Spleen (tissue), 11 donors: ENCODE measurements at regions not wholly inside any gene's neighbourhood (a gene's known extent, or its start where the extent isn't known, plus 50 kb on each side); places are given as distances from the start of the nearest gene placed in this dataset.

ENCODE experiments used
- DNase-seq: peaks from one replicate; pipeline ENCODE4 v3.0.0-alpha.2; 2020
- H3K27ac ChIP-seq, 8 donors: fragments of 200-600 bp; sonication (generic) in 7 of 8; 1 replicate in 4 of 8; 2 replicates in 4 of 8; pipeline versions ENCODE4 v1.5.0 to v1.8.0; 2016 to 2021; ENCODE audit warnings: inconsistent platforms in 4 of 8, mild to moderate bottlenecking in 4 of 8, moderate library complexity in 1 of 8
- H3K27me3 ChIP-seq, 7 donors: fragments of 200-600 bp; sonication (generic) in 6 of 7; replicated peaks in 1 of 7; 1 replicate in 4 of 7; 2 replicates in 3 of 7; pipeline versions ENCODE4 v1.5.0 to v1.8.0; 2016 to 2021; ENCODE audit warnings: inconsistent platforms in 3 of 7, mild to moderate bottlenecking in 1 of 7
- H3K36me3 ChIP-seq, 6 donors: fragments of 200-600 bp; sonication (generic) in 5 of 6; 1 replicate in 4 of 6; 2 replicates in 2 of 6; pipeline versions ENCODE4 v1.5.0 to v1.8.0; 2016 to 2021; ENCODE audit warnings: inconsistent platforms in 2 of 6
- H3K4me1 ChIP-seq, 6 donors: fragments of 200-600 bp; sonication (generic) in 5 of 6; 1 replicate in 3 of 6; 2 replicates in 3 of 6; pipeline versions ENCODE4 v1.5.0 to v1.8.0; 2016 to 2021; ENCODE audit warnings: inconsistent platforms in 3 of 6
- H3K4me3 ChIP-seq, 8 donors: fragments of 200-600 bp; sonication (generic) in 7 of 8; 1 replicate in 4 of 8; 2 replicates in 4 of 8; pipeline versions ENCODE4 v1.5.0 to v1.8.0; 2016 to 2021; ENCODE audit warnings: inconsistent platforms in 4 of 8, mild to moderate bottlenecking in 4 of 8, moderate library complexity in 2 of 8
- H3K9me3 ChIP-seq, 8 donors: fragments of 200-600 bp; sonication (generic) in 7 of 8; 1 replicate in 4 of 8; 2 replicates in 4 of 8; pipeline versions ENCODE4 v1.5.0 to v1.8.0; 2016 to 2021; ENCODE audit warnings: inconsistent platforms in 4 of 8
- POLR2A ChIP-seq, 3 donors: fragments of 450-650 bp; IDR thresholded peaks; one replicate each; pipeline ENCODE4 v1.5.1; 2017; ENCODE audit warnings: antibody characterized with exemption in 3 of 3, mild to moderate bottlenecking in 1 of 3
- POLR2AphosphoS5 ChIP-seq, 3 donors: sonication (generic); formaldehyde crosslinking; IDR thresholded peaks; one replicate each; pipeline ENCODE4 v1.5.1; 2017; ENCODE audit warnings: antibody characterized with exemption in 3 of 3
- WGBS, 5 donors: extraction: QIAGEN DNeasy Blood & Tissue Kit in 3 of 5; methylation state at CpG; one replicate each; pipeline versions ENCODE4 v1.1.5 to v1.1.7; 2013 to 2018; 5-methylcytosine and 5-hydroxymethylcytosine counted together
- intact Hi-C: fragments of 100-400 bp; cut with DNase I; formaldehyde crosslinking; loops from one replicate; pipeline ENCODE4 v1.15.0; 2023; ENCODE audit warnings: low total_unique reads
- TF ChIP-seq, protein P1 (sequence below), 11 experiments: fragments of 200-600 bp in 7 of 11; fragments of 450-650 bp in 4 of 11; sonication (generic) in 4 of 11; IDR thresholded peaks in 8 of 11; conservative IDR thresholded peaks in 3 of 11; 1 replicate in 7 of 11; 2 replicates in 4 of 11; pipeline versions ENCODE4 v1.4.0 to v1.8.0; 2016 to 2021; ENCODE audit warnings: antibody characterized with exemption in 11 of 11, inconsistent platforms in 4 of 11, mild to moderate bottlenecking in 1 of 11
- donor health status: healthy with polysubstance abuse.
- donor health status: DM: no; HTN: no; CAD: no; lungs with moderate emphysema.
- donor health status: DM: no; HTN: no; CAD: no.
- donor health status: Bipolar disorder and iron deficiency.
- donor health status: healthy.
- donor health status: DM: no; HTN: no; CAD: no.
- donor health status: DM: yes; HTN: yes; CAD: no.

DNA sequence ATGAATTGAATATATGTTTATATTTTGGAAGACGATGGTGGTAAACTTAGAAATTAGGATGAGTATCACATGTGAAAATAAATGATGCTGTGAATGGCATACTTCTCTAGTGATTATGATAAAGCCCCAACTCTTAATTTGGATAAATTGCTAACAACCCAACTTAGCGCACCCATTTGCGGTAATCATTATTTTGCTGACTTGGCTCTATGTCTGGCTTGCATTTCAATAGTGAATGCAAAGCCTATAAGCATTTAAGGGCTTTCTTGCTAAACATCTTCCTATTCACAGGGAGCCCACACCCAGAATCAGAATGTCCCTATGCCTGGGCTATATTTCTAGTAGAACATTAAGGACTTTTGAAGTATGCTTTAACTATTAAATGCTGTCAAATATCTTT, 910.7 kb upstream of the FANCL start:
- H3K27ac ChIP-seq, result no peak overlapping the region
- H3K4me1 ChIP-seq, result no peaks in the 10 kb centered on the region
- DNase-seq, result no peak
- intact Hi-C loops, result no loop called here
- H3K4me3 ChIP-seq, result no peak overlapping the region
- H3K27me3 ChIP-seq, result no peaks in the 10 kb centered on the region
- 94 to 99% (median 96%) methylated on average over 3 of the region's 3 CpGs for WGBS, 5 donors
- TF ChIP-seq, protein P1, sequence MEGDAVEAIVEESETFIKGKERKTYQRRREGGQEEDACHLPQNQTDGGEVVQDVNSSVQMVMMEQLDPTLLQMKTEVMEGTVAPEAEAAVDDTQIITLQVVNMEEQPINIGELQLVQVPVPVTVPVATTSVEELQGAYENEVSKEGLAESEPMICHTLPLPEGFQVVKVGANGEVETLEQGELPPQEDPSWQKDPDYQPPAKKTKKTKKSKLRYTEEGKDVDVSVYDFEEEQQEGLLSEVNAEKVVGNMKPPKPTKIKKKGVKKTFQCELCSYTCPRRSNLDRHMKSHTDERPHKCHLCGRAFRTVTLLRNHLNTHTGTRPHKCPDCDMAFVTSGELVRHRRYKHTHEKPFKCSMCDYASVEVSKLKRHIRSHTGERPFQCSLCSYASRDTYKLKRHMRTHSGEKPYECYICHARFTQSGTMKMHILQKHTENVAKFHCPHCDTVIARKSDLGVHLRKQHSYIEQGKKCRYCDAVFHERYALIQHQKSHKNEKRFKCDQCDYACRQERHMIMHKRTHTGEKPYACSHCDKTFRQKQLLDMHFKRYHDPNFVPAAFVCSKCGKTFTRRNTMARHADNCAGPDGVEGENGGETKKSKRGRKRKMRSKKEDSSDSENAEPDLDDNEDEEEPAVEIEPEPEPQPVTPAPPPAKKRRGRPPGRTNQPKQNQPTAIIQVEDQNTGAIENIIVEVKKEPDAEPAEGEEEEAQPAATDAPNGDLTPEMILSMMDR (IDR thresholded peaks at IDR 0.05 in 8 of 11, conservative IDR thresholded peaks at IDR 0.05 in 3 of 11), result no peak
- no peak for TF ChIP-seq POLR2AphosphoS5 (IDR thresholded peaks at IDR 0.05)
- TF ChIP-seq POLR2A (IDR thresholded peaks at IDR 0.05), result no peak
- H3K9me3 ChIP-seq, result no peaks in the 10 kb centered on the region
- H3K36me3 ChIP-seq, result no peaks in the 10 kb centered on the region

DNA sequence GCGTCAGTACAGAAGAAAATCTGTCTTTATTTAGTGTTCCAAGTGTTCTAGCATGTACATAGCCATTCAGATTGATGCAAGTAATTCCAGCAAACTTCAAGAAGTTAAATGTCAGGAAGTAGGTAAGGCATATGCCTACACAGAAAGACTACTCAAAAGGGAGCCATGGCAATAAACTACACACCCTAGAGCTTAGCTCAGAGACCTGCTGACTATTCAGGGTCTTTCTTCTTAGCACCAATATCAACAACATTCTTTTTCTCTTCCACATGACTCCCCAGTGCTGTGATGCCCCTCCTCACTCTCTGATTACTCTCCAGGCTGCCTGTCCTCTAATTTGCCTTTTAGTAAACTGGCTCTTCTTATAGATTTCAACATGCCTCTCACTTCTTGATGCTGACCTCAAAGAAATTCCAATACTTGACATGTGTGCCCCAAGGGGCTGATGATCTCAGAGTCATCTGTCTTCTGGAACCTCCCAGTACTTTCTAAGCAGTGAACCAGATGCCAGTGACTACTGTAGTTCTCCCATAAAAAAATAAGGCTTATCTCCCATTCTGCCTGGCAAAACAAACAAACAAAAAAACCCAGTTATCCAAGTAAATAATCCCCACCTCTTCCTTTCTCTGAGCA, 909.2 kb upstream of the FANCL start:
- intact Hi-C loops, result no loop called here
- DNase-seq, result no peak
- 63 to 81% (median 71%) methylated on average over 1 of the region's 1 CpG for WGBS, 5 donors
- Histone ChIP-seq H3K4me1 (no peaks in the 10 kb centered on the region), H3K9me3 (no peaks in the 10 kb centered on the region), H3K36me3 (no peaks in the 10 kb centered on the region), H3K27ac (no peak overlapping the region), H3K4me3 (no peak overlapping the region), H3K27me3 (no peaks in the 10 kb centered on the region)
- TF ChIP-seq POLR2A (IDR thresholded peaks at IDR 0.05) (no peak), POLR2AphosphoS5 (IDR thresholded peaks at IDR 0.05) (no peak)
- TF ChIP-seq, protein P1 (IDR thresholded peaks at IDR 0.05 in 8 of 11, conservative IDR thresholded peaks at IDR 0.05 in 3 of 11), result no peak

DNA sequence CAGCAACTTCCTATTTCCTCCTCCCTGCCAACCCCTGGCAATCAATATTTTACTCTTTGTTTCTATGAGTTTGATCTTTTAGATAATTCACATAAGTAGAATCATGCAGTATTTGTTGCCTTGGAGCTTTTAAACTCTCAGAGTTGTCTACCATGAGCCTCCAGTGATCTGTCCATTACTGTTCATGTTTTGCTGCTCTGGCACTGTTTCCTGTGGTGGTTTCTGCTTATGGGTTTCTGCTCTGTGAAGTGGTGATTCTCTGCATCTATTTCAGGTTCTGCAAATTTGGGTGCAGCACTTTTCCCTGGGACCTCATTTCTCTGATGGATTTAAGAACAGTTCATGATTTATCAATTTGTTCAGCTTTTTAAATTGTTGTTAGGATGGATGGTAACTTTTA, 908.1 kb upstream of the FANCL start:
- no peak for TF ChIP-seq POLR2A (IDR thresholded peaks at IDR 0.05)
- TF ChIP-seq, protein P1 (IDR thresholded peaks at IDR 0.05 in 8 of 11, conservative IDR thresholded peaks at IDR 0.05 in 3 of 11), result no peak
- TF ChIP-seq POLR2AphosphoS5 (IDR thresholded peaks at IDR 0.05), result no peak
- intact Hi-C loops, result no loop called here
- Histone ChIP-seq H3K27me3 (no peaks in the 10 kb centered on the region), H3K9me3 (no peaks in the 10 kb centered on the region), H3K4me1 (no peaks in the 10 kb centered on the region), H3K36me3 (no peaks in the 10 kb centered on the region), H3K27ac (no peak overlapping the region), H3K4me3 (no peak overlapping the region)
- DNase-seq, result no peak

DNA sequence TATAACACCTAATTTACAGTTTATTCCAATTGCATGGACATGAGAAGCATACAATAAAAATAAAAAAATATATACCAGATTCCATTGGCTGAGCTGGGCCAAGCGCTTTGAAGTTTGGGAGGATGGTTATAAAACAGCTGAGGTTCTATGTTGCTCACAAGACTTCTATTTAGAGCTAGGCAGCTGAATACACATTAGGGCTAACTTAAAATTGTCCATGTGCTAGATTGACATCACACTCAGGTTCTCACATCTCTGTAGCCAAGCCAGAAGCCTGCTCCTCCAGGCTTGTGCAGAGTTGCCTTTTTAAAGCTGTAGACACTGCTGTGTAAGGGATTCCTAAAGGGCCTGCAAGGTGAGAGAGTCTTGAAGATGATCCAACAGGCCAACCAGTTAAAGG, 871.1 kb upstream of the FANCL start:
- no peaks in the 10 kb centered on the region for H3K36me3 ChIP-seq
- DNase-seq, result no peak
- H3K27me3 ChIP-seq, result no peaks in the 10 kb centered on the region
- no peaks in the 10 kb centered on the region for H3K4me1 ChIP-seq
- TF ChIP-seq POLR2AphosphoS5 (IDR thresholded peaks at IDR 0.05) (no peak), POLR2A (IDR thresholded peaks at IDR 0.05) (no peak)
- TF ChIP-seq, protein P1 (IDR thresholded peaks at IDR 0.05 in 8 of 11, conservative IDR thresholded peaks at IDR 0.05 in 3 of 11), result no peak
- H3K4me3 ChIP-seq, result no peak overlapping the region
- WGBS, 5 donors, result 93 to 97% (median 95%) methylated on average over 1 of the region's 1 CpG
- intact Hi-C loops, result no loop called here
- no peak overlapping the region for H3K27ac ChIP-seq
- H3K9me3 ChIP-seq, result no peaks in the 10 kb centered on the region
